Left colon (tissue), 2 donors: ENCODE measurements at regions not wholly inside any gene's neighbourhood (a gene's known extent, or its start where the extent isn't known, plus 50 kb on each side); places are given as distances from the start of the nearest gene placed in this dataset.

Experiments used
- microRNA-seq, 2 donors: library from miRNA; unstranded; fragments of <30 nt; microRNA quantifications; one replicate each; pipeline versions ENCODE4 v1.1.0 to v1.2.0, GENCODE V29; 2020
- donor health status: DM: no; HTN: no; CAD: no.
- donor health status: DM: yes; HTN: yes; CAD: no.

Small RNA genes lying in the stretch of these regions (microRNA-seq; reads per million reads assigned to microRNA genes)
- 0 to 1.1 reads per million in 2 donors for gene MIR802
